DND-41 (cell line): ENCODE measurements at regions not wholly inside any gene's neighbourhood (a gene's known extent, or its start where the extent isn't known, plus 50 kb on each side); places are given as distances from the start of the nearest gene placed in this dataset.

Experiments used
- ATAC-seq: fragments of 200-7000 bp; cut with Tn5 transposase; 3 replicates; pipeline ENCODE4 v1.9.1; 2021; ENCODE audit warnings: low read depth; ENCODE audit not compliant: insufficient read depth
- DNase-seq: peaks from one replicate; pipeline ENCODE4 v3.0.0-alpha.2; 2020
- H2AFZ ChIP-seq: 2 replicates; pipeline ENCODE4 v1.6.0; 2012; ENCODE audit warnings: low read depth, low read length
- H3K27ac ChIP-seq: 2 replicates; pipeline ENCODE4 v1.5.1; 2012; ENCODE audit warnings: low read length, inconsistent platforms
- H3K27me3 ChIP-seq: fragments of 200-600 bp; sonication (generic); 2 replicates; pipeline ENCODE4 v1.6.0; 2012; ENCODE audit warnings: low read length, mild to moderate bottlenecking, inconsistent platforms; ENCODE audit not compliant: insufficient read depth, poor library complexity
- H3K36me3 ChIP-seq: 2 replicates; pipeline ENCODE4 v1.5.1; 2012; ENCODE audit warnings: low read length, inconsistent platforms; ENCODE audit not compliant: insufficient read depth
- H3K4me1 ChIP-seq: 2 replicates; pipeline ENCODE4 v1.5.1; 2012; ENCODE audit warnings: mild to moderate bottlenecking, low read length; ENCODE audit not compliant: insufficient read depth
- H3K4me2 ChIP-seq: 2 replicates; pipeline ENCODE4 v1.6.0; 2012; ENCODE audit warnings: mild to moderate bottlenecking, moderate library complexity, low read length, inconsistent platforms; ENCODE audit not compliant: insufficient read depth
- H3K4me3 ChIP-seq, 2 experiments: fragments of 200-600 bp in 1 of 2; shearing (Covaris generic) in 1 of 2; 2 replicates each; pipeline ENCODE4 v1.5.1; 2012 to 2016; ENCODE audit warnings: inconsistent platforms in 2 of 2, low read length in 2 of 2, mild to moderate bottlenecking in 2 of 2, low read depth in 1 of 2, moderate library complexity in 1 of 2
- H3K79me2 ChIP-seq: 2 replicates; pipeline ENCODE4 v1.6.0; 2012; ENCODE audit warnings: low read length, inconsistent platforms; ENCODE audit not compliant: insufficient read depth
- H3K9ac ChIP-seq: 2 replicates; pipeline ENCODE4 v1.6.0; 2012; ENCODE audit warnings: low read depth, mild to moderate bottlenecking, inconsistent platforms, low read length, moderate library complexity
- H3K9me3 ChIP-seq: 2 replicates; pipeline ENCODE4 v1.5.1; 2012; ENCODE audit warnings: low read length, moderate library complexity, mild to moderate bottlenecking, inconsistent platforms; ENCODE audit not compliant: insufficient read depth, severe bottlenecking
- H4K20me1 ChIP-seq: 2 replicates; pipeline ENCODE4 v1.6.0; 2012; ENCODE audit warnings: low read length; ENCODE audit not compliant: insufficient read depth
- EZH2 ChIP-seq: IDR thresholded peaks from 3 replicates; pipeline ENCODE4 v1.6.1; 2012; ENCODE audit warnings: borderline replicate concordance, low read depth, mild to moderate bottlenecking, moderate library complexity, low read length, inconsistent platforms; ENCODE audit not compliant: severe bottlenecking
- TF ChIP-seq, protein P1 (sequence below): IDR thresholded peaks from 2 replicates; pipeline ENCODE4 v1.5.1; 2012; ENCODE audit warnings: borderline replicate concordance, low read length, moderate library complexity, mild to moderate bottlenecking; ENCODE audit not compliant: poor library complexity, severe bottlenecking; ENCODE audit errors: extremely low read depth

DNA sequence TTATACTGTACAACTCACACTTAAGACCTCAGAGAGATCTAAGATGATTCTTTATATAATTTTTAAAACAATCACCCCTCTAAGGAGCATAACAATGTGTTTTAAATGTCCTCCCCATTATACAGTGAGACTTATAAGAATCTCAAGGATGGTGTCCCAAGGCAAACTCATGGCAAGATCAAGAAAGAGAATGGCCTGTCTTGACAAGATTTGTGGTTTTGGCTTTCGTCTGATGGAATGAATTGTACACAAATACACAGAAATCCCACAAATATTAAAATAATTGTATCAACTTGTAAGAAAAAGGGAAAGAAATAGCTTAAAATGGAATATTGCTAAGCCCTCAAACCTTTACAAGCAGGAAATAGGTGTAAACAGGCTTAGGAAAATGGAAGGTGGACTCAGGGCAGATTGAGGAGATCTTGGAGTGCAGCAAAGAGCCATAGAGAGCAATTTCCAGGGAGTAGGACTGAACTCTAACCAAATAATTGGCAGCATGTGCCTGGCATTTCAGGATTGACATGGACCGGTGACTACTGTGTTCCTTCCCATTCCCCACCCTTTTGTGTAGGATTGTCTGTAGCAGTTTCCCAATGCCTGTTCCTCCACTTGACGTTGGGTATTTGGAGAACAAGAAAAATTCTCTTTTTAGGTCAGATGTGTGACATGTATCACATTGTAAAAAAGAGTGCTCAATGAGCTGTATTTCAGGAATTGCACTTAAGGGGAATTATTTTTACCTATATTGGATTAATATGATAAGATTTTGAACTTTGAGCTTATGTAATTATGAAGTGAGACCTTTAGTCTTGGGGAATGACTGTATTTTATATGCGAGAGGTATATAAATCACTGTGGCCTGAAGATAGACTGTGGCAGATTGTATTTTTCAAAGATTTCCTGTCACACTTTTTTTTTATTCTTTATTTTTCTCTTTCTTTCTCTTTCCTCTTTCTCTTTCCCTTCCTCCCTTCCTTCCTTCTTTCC lies 317.8 kb upstream of the SLITRK3 start:
- Histone ChIP-seq H3K4me2 (no peak overlapping the region), H3K4me1 (no peaks in the 10 kb centered on the region), H4K20me1 (no peaks in the 10 kb centered on the region), H3K4me3 (no peak overlapping the region), H3K79me2 (no peaks in the 10 kb centered on the region), H3K9me3 (no peaks in the 10 kb centered on the region), H3K27ac (no peak overlapping the region), H2AFZ (no peak overlapping the region), H3K9ac (no peak overlapping the region), H3K36me3 (no peaks in the 10 kb centered on the region), H3K27me3 (no peaks in the 10 kb centered on the region)
- ATAC-seq (no peak), DNase-seq (no peak)
- no peak for TF ChIP-seq EZH2
- TF ChIP-seq, protein P1, sequence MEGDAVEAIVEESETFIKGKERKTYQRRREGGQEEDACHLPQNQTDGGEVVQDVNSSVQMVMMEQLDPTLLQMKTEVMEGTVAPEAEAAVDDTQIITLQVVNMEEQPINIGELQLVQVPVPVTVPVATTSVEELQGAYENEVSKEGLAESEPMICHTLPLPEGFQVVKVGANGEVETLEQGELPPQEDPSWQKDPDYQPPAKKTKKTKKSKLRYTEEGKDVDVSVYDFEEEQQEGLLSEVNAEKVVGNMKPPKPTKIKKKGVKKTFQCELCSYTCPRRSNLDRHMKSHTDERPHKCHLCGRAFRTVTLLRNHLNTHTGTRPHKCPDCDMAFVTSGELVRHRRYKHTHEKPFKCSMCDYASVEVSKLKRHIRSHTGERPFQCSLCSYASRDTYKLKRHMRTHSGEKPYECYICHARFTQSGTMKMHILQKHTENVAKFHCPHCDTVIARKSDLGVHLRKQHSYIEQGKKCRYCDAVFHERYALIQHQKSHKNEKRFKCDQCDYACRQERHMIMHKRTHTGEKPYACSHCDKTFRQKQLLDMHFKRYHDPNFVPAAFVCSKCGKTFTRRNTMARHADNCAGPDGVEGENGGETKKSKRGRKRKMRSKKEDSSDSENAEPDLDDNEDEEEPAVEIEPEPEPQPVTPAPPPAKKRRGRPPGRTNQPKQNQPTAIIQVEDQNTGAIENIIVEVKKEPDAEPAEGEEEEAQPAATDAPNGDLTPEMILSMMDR, result no peak

DNA sequence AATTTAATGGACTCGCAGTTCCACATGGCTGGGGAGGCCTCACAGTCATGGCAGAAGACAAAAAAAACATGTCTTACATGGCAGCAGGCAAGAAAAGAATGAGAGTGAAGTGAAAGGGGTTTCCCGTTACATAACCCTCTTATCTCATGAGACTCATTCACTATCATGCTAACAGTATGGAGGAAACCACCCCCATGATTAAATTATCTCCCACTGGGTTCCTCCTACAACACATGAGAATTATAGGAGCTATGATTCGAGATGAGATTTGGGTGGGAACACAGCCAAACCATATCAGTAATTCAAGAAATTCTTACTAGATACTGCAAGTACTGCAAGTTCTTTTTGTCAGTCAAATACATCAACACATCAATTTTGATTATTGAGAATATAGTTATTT lies 311.4 kb upstream of the SLITRK3 start:
- H3K4me1 ChIP-seq, result no peaks in the 10 kb centered on the region
- peaks cover 6% of the 10 kb centered on the region for H3K9me3 ChIP-seq
- no peaks in the 10 kb centered on the region for H4K20me1 ChIP-seq
- no peak overlapping the region for H3K27ac ChIP-seq
- H3K4me2 ChIP-seq, result no peak overlapping the region
- no peak for DNase-seq
- H3K79me2 ChIP-seq, result no peaks in the 10 kb centered on the region
- H3K4me3 ChIP-seq, result no peak overlapping the region
- no peak for TF ChIP-seq EZH2
- TF ChIP-seq, protein P1, result no peak
- H3K27me3 ChIP-seq, result no peaks in the 10 kb centered on the region
- H3K36me3 ChIP-seq, result no peaks in the 10 kb centered on the region
- H3K9ac ChIP-seq, result no peak overlapping the region
- no peak overlapping the region for H2AFZ ChIP-seq
- ATAC-seq, result no peak

DNA sequence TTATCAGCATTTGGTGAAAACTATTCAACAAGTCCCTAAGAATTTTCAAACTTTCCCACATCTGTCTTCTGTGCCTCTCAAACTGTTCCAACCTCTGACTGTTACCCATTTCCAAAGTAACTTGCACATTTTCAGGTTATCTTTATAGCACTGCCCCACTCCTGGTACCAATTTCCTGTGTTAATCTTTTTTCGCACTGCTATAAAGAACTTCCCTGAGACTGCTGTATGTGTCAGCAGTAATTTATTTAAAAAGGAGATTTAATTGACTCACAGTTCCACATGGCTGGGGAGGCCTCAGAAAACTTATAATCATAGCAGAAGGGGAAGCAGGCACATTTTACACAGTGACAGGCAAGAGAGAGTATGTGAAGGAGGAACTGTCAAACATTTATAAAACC lies 310.9 kb upstream of the SLITRK3 start:
- H3K9ac ChIP-seq, result no peak overlapping the region
- no peak overlapping the region for H3K4me3 ChIP-seq
- H3K4me2 ChIP-seq, result no peak overlapping the region
- H3K27me3 ChIP-seq, result no peaks in the 10 kb centered on the region
- peaks cover 6% of the 10 kb centered on the region for H3K9me3 ChIP-seq
- TF ChIP-seq EZH2, result no peak
- TF ChIP-seq, protein P1, result no peak
- no peak overlapping the region for H2AFZ ChIP-seq
- H3K27ac ChIP-seq, result no peak overlapping the region
- no peaks in the 10 kb centered on the region for H4K20me1 ChIP-seq
- H3K4me1 ChIP-seq, result no peaks in the 10 kb centered on the region
- H3K79me2 ChIP-seq, result no peaks in the 10 kb centered on the region
- no peaks in the 10 kb centered on the region for H3K36me3 ChIP-seq
- ATAC-seq (no peak), DNase-seq (no peak)
